Uterus (tissue), 2 donors: ENCODE measurements at regions not wholly inside any gene's neighbourhood (a gene's known extent, or its start where the extent isn't known, plus 50 kb on each side); places are given as distances from the start of the nearest gene placed in this dataset.
"Not testable (repeated sequence)": the region's sequence is repeated elsewhere in the genome, so short reads cannot be mapped to it uniquely, and the experiment has no call there.

Source experiments
- POLR2A ChIP-seq, 2 donors: fragments of 450-650 bp; IDR thresholded peaks; one replicate each; pipeline ENCODE4 v1.6.1; 2016; ENCODE audit warnings: antibody characterized with exemption in 2 of 2, mild to moderate bottlenecking in 1 of 2, moderate library complexity in 1 of 2
- TF ChIP-seq, protein P1 (sequence below), 4 experiments: fragments of 200-600 bp in 2 of 4; fragments of 450-650 bp in 2 of 4; sonication (generic) in 2 of 4; IDR thresholded peaks; one replicate each; pipeline ENCODE4 v1.5.1; 2016 to 2019; ENCODE audit warnings: antibody characterized with exemption in 4 of 4, mild to moderate bottlenecking in 2 of 4, moderate library complexity in 1 of 4

DNA sequence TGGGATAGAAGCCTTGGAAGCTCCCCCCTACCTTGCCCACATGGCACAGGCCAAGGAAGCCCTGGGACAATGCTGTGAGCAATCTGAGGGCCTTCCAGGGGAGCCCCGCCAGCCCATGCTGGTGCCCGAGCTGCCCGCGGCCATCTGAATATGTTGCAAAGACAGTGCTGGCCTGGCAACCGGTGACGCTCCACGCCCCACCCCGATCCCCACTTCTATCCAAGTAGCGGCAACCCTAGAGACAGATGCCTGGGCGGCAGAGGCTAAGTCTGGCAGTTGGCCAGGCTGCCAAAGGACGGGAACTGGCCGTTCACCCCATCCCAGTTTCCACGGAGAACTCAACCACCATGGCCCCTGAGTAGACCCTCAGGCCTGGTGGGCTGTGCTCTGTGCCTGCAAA, 1214.9 kb downstream of the FOXD4L5 start:
- TF ChIP-seq, protein P1, sequence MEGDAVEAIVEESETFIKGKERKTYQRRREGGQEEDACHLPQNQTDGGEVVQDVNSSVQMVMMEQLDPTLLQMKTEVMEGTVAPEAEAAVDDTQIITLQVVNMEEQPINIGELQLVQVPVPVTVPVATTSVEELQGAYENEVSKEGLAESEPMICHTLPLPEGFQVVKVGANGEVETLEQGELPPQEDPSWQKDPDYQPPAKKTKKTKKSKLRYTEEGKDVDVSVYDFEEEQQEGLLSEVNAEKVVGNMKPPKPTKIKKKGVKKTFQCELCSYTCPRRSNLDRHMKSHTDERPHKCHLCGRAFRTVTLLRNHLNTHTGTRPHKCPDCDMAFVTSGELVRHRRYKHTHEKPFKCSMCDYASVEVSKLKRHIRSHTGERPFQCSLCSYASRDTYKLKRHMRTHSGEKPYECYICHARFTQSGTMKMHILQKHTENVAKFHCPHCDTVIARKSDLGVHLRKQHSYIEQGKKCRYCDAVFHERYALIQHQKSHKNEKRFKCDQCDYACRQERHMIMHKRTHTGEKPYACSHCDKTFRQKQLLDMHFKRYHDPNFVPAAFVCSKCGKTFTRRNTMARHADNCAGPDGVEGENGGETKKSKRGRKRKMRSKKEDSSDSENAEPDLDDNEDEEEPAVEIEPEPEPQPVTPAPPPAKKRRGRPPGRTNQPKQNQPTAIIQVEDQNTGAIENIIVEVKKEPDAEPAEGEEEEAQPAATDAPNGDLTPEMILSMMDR (IDR thresholded peaks at IDR 0.05), result not testable (repeated sequence)
- TF ChIP-seq POLR2A (IDR thresholded peaks at IDR 0.05), result not testable (repeated sequence)
